Esophagus muscularis mucosa (tissue), 3 donors: ENCODE measurements at regions not wholly inside any gene's neighbourhood (a gene's known extent, or its start where the extent isn't known, plus 50 kb on each side); places are given as distances from the start of the nearest gene placed in this dataset.

ENCODE experiments used
- CTCF ChIP-seq, 3 experiments: fragments of 200-600 bp in 2 of 3; fragments of 450-650 bp in 1 of 3; sonication (generic) in 2 of 3; IDR thresholded peaks; one replicate each; pipeline ENCODE4 v1.5.1; 2017 to 2019; ENCODE audit warnings: antibody characterized with exemption in 3 of 3, mild to moderate bottlenecking in 2 of 3, moderate library complexity in 1 of 3
- POLR2AphosphoS5 ChIP-seq, 2 donors: sonication (generic); formaldehyde crosslinking; IDR thresholded peaks; one replicate each; pipeline ENCODE4 v1.6.1; 2017; ENCODE audit warnings: antibody characterized with exemption in 2 of 2

GRCh38 chr6:114707081-114707620 lies 364.3 kb upstream of the HS3ST5 start:
- TF ChIP-seq POLR2AphosphoS5 (IDR thresholded peaks at IDR 0.05) (no peak), CTCF (IDR thresholded peaks at IDR 0.05) (no peak)
